AG09309 (cell line): ENCODE measurements at regions not wholly inside any gene's neighbourhood (a gene's known extent, or its start where the extent isn't known, plus 50 kb on each side); places are given as distances from the start of the nearest gene placed in this dataset.

Experiments
- DNase-seq: peaks from one replicate; pipeline ENCODE4 v3.0.0-alpha.2; 2010; ENCODE audit warnings: low read depth
- H3K4me3 ChIP-seq: 2 replicates; pipeline ENCODE4 v1.5.1; 2011; ENCODE audit warnings: mild to moderate bottlenecking, low read depth, low read length, moderate library complexity; ENCODE audit not compliant: control insufficient read depth
- TF ChIP-seq, protein P1 (sequence below): IDR thresholded peaks from 2 replicates; pipeline ENCODE4 v1.5.1; 2011; ENCODE audit warnings: mild to moderate bottlenecking, low read depth, low read length, inconsistent platforms; ENCODE audit not compliant: insufficient read depth, control insufficient read depth; ENCODE audit errors: missing control alignments

DNA sequence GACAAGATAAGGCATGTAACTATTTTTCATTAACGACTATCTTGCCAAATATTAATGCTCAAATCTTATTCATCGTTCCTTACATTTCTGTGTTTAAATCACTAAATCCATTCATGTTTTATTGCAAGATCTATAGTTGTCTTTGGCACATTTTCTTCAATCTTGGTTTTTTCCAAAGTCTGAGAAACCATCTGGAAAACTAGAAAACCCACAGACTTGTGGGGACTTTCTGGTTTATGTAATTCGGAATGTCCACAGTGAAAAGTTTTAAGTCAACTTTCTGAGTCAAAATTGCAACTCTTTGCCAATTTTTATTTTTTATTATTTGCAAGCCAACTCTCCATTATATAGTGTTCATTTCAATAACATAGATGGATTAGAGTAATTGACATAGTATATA is 520.8 kb upstream of the ADAMTS5 start:
- H3K4me3 ChIP-seq = no peak overlapping the region
- TF ChIP-seq, protein P1, sequence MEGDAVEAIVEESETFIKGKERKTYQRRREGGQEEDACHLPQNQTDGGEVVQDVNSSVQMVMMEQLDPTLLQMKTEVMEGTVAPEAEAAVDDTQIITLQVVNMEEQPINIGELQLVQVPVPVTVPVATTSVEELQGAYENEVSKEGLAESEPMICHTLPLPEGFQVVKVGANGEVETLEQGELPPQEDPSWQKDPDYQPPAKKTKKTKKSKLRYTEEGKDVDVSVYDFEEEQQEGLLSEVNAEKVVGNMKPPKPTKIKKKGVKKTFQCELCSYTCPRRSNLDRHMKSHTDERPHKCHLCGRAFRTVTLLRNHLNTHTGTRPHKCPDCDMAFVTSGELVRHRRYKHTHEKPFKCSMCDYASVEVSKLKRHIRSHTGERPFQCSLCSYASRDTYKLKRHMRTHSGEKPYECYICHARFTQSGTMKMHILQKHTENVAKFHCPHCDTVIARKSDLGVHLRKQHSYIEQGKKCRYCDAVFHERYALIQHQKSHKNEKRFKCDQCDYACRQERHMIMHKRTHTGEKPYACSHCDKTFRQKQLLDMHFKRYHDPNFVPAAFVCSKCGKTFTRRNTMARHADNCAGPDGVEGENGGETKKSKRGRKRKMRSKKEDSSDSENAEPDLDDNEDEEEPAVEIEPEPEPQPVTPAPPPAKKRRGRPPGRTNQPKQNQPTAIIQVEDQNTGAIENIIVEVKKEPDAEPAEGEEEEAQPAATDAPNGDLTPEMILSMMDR = no peak
- DNase-seq = no peak

GRCh38 chr21:27480841-27481261 is 514.0 kb upstream of the ADAMTS5 start:
- DNase-seq = peak; percentile 28
- H3K4me3 ChIP-seq = no peak overlapping the region
- TF ChIP-seq, protein P1 = no peak

DNA sequence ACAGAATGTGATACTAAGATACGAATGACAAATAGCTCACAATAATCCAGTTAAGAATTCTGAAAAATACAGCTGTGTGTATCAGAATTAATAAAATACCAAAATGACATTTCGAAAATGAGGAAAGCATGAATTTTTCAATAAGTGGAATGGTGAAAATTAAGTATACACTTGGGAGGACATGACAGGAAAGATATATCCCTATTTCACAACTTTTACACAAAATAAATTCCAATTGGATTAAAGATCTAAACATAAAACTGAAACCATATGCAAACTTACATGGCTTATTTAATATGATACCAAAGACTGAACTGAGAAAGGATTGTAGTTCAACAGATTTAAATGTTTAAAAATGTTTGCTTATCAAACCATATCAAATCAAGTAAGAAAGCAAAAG is 510.4 kb upstream of the ADAMTS5 start:
- TF ChIP-seq, protein P1 = no peak
- no peak overlapping the region for H3K4me3 ChIP-seq
- no peak for DNase-seq

- TF ChIP-seq, protein P1 = peak; percentile 67
- H3K4me3 ChIP-seq = no peak overlapping the region
- peak; percentile 43 for DNase-seq
Observed at GRCh38 chr21:27476696-27477095, 509.8 kb upstream of the ADAMTS5 start.

GRCh38 chr21:27475363-27475955 is 508.6 kb upstream of the ADAMTS5 start:
- TF ChIP-seq, protein P1 = no peak
- H3K4me3 ChIP-seq = no peak overlapping the region
- DNase-seq = no peak

GRCh38 chr21:27467366-27467765 is 500.5 kb upstream of the ADAMTS5 start:
- H3K4me3 ChIP-seq = no peak overlapping the region
- TF ChIP-seq, protein P1 = no peak
- no peak for DNase-seq
